GM21529 (cell line): ENCODE measurements at regions not wholly inside any gene's neighbourhood (a gene's known extent, or its start where the extent isn't known, plus 50 kb on each side); places are given as distances from the start of the nearest gene placed in this dataset.
"Not testable (repeated sequence)": the region's sequence is repeated elsewhere in the genome, so short reads cannot be mapped to it uniquely, and the experiment has no call there.

Experiments
- ATAC-seq: cut with Tn5 transposase; IDR thresholded peaks from one replicate; pipeline ENCODE4 v1.9.1; 2021; ENCODE audit not compliant: unreplicated experiment

DNA sequence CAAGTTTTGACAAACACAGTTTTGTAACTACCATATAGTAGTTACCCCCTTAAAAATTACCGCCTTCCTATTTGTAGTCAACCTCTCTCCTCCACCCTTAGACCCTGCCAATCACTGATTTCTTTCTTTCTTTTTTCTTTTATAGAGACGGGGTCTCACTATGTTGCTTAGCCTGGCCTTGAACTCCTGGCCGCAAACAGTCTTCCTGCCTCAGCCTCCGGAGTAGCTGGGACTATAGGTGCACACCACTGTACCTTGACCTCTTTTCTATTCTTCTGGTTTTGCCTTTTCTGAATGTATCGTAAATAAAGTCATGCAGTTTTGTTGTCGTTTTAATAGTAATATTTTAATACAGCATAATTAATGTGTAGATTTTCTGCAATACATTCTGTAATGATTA lies 460.3 kb downstream of the EPM2A start:
- no peak for ATAC-seq

DNA sequence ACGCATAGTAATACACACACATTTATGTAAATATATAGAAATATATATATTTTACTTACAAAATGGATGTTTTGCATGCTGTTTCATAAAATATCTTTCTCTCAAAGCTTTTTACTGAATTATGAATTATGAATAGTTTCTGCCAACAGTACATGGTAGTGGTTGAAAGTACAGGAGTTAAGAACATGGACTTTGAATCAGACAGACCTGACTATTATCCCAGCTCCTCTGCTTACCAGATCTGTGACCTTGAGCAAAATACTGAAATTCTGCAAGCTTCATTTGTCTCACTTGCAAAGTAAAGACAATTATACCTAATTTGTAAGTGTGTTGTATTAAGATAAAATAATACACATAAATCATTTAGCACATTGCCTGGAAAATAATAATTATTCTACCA lies 459.5 kb downstream of the EPM2A start:
- no peak for ATAC-seq

DNA sequence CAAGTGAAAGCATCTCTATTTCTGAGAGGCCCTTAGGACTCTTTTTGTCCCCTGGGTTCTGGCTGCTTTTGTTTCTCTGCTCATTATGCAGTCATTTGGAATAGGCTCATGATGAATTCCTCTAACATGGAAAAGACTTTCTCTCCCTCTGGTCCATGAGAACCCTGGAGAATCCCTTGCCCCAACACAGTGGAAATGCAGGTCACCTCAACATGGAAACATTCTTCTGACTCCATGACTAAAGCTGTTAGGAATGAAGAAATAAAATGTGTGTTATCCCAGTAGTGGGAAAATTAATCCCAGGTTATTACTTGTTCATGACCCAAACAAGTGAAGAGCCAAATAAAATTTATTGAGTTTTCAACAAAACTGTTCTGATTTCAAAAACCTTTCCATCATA lies 458.6 kb downstream of the EPM2A start:
- ATAC-seq = no peak

DNA sequence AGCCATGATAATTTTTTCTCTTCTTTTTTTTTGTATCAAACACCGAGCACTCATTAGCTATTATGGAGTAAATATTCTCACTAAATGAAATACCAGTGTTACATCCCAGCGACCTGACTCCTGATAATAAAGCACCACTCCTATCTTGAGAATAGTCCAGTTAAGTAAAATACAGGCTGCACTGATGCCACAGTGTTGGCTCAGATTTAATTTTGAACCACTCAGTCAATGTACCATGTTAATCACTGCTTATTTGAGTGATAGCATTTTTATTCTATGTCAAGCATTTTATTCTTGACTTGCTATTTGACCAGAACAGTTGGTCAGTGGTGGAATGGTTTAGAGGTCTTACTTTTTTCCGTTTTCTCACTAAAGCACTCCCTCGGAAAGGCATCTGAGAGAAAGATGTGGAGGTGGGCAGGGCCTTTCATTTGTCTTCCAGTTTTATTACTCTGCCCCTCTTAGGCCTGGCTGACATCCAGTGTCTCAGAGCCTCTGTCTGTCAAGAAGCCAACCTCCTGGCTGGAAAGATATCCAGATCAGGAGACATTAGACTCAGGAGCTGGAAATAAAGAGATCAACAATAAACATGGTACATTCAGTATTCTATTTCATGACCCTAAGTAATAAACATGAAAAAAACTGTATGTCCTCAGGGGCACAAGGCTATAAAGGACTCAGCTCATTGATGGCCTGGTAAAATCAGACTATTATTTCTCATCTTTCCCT lies 457.8 kb downstream of the EPM2A start:
- ATAC-seq = no peak

DNA sequence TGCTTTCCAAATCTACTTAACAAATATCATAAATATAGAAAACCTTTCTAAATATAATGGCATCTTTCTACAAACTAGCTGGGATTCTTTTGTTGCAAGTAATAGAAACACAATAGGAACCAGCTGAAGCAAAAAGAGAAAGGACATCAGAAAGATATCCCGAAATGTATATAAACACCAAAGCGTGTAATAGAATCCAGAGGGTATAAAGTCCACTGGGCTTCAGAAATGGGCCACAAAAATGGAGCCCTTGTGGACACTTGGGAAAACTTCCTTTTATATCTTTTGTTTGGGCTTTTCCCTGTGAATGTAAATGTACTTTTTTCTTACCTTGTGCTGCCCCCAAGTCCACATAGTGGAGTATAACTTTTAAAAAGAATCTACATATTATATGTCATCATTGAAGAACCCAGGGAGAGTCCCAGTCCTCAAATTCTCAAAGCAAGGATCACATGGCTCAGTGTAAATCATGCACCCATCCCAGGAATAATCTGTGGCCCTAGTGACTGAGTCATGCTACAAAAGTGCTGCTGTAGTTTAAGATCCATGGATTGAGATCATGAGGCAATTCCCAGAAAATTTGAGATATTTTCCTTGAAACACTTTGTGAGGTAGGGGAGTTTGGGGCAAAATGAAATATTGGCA lies 457.0 kb downstream of the EPM2A start:
- ATAC-seq = no peak

DNA sequence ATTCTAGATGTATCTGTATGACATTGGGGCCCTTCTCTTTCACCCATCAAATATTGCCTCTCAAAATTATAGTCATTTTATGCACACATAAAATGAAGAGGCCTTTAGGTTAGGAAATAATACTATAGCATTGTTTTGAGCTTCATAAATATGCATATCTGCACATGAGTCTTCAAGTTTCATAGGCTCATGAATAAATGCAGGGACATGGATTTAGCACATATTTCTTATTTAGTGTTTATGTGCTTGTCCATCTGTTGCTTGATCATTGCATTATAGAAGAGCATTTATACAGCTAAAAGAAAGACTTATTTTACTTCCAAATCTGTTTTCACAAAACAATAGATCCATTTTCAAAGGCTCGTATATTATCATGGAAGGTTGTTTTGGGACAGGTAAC lies 455.8 kb downstream of the EPM2A start:
- ATAC-seq = no peak

DNA sequence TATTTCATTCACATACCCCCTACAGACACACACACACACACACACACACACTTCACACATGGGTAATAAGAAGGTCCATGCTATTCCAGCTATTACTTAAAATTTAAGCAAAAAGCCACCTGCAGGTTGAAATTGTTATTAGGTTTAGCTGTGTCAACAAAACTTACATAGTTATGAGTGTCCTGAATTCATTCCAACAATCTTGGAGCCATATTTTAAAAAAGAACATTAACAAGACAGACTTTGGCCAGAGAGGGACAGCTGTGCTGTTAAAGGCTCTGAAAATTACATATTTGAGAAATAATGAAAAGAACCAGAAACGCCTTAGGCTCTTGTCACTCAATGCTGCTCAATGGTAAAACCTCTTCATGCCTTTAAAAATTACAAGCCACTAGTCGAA lies 455.3 kb downstream of the EPM2A start:
- ATAC-seq = no peak

DNA sequence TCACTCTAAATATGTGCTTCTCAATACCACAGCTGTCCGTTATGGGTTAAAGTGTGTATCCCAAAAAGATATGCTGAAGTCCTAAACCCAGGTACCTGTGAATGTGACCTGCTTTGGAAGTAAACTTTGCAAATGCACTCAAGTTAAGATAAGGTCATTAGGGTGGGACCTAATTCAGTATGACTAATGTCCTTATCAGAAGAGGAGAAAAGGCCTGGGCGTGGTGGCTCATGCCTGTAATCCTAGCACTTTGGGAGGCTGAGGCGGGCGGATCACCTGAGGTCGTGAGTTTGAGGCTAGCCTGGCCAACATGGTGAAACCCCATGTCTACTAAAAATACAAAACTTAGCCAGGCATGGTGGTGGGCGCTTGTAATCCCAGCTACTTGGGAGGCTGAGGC lies 452.1 kb downstream of the EPM2A start:
- ATAC-seq = not testable (repeated sequence)

DNA sequence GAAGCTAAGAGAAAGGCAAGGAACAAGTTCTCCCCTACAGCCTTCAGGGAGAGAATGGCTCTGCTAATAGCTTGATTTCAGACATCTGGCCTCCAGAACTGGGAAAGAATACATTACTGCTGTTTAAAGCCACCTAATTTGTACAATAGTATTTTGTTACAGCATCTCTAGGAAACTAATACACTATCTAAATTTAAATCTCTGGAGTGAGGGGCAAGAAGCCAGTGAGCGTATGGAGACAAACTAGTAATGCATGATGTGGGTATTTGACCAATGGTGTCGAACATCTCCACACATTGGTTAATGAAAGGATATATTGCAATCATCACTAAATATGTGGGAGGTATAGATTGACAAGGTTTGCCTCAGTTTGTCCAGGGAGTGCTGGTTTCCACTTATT lies 451.5 kb downstream of the EPM2A start:
- ATAC-seq = no peak

DNA sequence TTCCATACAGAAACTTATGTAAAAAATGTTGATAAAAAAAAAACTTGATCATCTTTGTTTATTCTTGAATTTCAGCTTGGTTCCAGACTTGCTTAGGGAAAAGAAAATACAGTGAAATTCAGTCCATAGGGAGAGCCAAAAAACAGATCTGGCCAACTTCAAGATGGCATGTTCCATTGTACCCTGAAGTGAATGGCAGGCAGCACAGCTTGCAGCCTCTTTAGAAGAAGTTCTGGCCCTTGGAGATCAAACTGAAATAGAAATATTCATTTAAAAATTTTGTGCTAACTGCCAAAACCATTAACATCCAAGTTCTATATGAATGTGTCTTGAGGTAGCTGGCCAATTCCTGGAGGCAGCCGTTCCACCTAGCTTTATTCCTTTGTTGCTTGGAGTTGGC lies 448.4 kb downstream of the EPM2A start:
- no peak for ATAC-seq

DNA sequence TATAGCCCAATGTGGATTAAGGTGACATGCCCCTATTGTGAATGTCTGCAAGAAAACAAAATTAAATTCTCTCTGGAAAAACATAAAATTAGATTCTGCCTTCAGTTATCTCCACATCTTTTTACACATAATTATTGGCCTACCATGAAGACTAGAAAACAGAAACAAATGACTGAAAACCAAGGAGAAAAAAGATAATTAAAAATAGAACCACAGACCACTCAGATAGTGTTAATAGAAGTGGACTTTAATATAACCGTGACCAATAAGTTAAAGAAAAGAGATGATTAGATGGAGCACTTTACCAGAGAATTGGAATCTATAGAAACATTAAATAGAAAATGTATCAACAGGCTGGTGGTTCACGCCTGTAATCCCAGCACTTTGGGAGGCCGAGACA lies 445.7 kb downstream of the EPM2A start:
- no peak for ATAC-seq

DNA sequence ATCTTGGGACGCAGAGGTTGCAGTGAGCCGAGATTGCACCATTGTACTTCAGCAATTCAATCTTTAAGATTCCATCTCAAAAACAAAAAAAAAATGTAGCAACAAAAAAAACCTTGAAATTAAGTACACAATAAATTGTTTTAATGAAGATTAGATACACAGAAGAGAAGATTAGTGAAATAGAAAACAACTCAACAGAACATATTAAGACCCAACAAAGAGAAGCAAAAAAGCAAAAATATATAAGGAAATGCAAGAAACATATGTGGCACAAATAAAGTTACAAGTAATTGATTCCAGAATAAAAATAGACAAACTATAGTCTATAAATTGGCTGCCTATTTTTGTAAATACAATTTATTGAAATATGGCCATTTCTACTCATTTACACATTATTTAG lies 445.2 kb downstream of the EPM2A start:
- no peak for ATAC-seq

DNA sequence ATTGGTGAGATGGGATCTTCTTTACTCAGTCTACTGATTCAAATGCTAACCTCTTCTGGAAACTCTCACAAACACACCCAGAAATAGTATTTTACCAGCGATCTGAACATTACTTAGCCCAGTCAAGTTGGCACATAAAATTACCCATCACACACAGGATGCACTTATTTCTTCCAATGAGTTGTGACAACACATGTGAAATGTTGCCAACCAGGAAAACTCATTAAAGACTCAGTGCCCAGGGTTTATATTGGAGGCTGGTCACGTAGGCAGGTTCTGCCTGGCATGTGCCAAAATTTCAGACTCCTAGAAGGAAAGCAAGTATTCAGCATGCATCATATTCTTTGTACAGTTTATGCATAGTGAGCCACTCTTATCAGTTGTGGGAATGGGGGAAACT lies 443.3 kb downstream of the EPM2A start:
- ATAC-seq = no peak

DNA sequence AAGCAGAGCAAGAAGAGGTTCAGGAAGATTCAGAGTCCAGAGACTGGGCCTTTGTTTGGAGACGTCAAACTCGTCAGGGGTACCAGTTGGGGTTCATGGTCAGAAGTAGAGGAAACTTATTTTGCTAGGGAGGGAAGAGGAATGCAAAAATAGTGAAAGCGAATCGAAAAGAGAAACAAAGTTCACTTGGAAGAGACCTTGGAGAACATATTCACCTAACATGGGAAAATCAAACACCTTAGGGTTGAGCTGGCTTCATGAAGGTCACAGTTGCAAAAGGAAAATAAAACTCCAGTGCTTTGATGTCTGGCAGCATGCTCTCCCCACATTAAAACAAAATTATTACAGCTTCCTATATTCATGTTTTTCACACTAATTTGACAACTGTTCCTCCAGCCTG lies 440.4 kb downstream of the EPM2A start:
- no peak for ATAC-seq

DNA sequence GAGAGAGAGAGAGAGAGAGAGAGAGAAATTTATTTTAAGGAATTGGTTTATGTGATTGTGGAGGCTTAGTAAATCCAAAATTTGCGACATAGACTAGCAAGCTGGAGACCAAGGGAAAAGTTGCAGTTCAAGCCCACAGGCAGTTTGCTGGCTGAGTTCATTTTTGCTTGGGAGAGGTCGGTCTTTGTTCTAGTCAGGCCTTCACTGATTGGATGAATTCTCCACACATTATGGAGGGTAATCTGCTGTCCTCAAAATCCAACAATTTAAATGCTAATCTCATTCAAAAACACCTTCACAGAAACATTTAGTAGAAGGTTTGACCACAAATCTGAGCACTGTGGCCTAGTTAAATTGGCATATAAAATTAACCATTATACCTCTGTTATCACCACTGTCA lies 439.6 kb downstream of the EPM2A start:
- no peak for ATAC-seq

DNA sequence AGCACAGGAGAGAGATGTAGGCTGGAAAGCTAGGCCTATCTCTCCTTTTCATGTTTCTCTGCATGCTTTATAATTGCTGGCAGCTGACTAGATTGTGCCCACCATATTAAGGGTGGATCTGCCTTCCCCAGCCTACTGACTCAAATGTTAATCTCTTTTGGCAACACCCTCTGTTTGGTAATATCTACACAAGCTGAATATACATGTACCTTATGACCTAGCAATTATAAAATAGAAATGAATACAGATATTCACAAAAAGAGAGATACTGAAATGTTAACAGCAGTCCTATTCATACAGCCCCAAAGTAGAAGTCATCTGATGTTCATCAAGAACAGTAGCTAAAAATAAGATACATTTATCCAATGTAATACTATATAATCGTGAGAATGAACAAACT lies 429.6 kb downstream of the EPM2A start:
- ATAC-seq = no peak

DNA sequence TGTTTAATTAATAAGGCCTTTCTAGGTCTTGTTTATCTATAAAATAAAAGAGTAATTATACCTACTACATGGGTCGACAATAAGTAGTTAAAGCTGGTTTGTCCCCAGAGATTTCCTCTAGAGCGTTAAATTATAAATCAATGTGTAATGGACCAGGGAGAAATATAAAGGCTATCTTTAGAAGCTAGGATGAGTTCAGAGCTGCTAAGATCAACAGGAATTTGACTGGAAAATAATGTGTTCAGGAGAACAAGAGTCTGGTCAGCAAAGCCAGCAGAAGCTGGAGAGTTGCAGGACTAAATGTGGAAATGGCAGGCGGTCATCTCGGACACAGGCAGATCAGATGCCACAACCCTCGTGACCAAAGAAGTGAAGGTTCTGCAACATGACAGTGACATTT lies 428.8 kb downstream of the EPM2A start:
- ATAC-seq = no peak

DNA sequence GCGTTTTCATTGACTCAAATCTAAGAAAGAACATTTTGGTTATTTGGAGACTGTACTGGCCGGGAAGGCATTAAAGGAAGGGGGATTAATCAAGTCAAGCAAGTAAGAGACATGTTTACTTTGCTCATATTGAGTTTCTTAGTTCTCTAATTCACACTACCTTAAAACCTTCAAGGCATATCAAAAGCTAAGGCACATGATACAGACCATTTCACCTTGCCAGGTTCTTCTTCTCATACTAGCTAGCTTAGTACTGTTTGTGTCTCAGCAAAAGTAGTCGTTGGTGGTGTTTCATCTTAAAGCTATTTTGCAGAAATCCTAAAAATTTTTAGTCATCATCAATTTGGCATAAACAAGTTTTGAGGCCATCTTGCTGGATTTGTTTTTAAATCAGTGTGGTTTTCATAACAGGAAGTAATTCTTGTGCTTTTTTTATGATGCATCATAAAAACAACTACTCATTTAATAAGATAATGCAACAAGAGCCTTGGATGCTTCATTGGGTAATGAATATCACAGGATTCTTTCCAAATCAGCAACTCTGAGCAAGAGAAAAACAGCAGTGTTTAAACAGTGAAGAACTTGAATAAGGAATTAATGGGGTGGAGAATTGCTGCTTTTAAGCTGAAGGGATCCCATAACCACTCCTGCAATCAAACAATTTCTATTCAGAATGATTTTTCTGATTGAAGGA lies 425.3 kb downstream of the EPM2A start:
- ATAC-seq = no peak

DNA sequence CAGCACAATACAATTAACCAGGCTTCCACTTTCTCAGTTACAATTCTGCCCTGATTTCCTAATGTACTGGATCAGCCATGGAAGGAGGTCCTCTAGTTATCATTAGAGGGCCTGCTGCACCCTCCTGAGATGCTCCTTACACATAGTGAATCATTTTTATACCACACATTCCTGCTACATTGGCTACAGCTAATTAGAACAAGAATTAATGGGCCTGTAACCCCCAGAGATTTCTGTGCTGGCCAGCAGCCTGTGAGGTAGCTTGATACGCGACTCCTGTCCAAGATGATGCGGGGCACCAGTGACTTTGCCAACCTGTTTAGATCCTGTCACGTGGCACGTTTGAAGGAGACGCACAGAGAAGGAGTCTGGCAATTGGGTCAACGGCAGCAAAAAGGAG lies 422.8 kb downstream of the EPM2A start:
- no peak for ATAC-seq

DNA sequence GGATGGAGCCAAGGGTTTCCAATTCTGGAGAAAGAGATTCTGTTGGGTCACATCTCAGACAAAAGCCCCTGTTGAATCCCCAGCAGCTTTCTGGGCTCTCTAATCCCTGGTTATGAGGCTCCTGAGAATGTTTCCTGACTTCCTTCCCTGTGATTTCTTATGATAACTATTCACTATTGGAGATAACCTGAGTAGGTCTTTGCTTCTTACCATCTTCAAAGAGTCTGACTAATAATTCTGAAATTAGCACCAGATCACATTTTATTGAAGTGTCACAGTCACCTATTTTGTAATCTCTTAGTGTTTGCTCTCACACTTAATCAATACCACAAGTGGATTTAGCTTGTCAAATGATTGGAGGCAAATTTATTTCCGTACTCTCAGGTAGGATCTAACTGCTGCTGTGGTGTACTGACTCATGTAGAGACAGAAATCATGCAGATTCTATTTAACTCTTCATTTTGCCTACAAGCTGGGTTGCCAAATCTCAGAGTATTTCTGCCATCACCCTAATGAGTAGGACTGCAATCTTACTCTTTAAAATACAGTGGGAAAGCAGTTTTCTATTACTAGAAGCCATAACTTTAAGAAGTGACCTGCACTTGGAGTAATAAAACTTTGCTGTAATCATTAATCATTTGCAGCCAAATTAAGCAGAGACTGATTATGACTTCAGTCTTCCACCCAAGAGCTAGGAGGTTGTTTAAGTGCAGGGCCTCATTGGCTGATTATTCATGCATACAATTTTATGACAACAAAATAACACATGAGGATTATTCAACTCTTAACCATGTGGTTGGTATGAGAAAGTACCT lies 422.1 kb downstream of the EPM2A start:
- no peak for ATAC-seq

DNA sequence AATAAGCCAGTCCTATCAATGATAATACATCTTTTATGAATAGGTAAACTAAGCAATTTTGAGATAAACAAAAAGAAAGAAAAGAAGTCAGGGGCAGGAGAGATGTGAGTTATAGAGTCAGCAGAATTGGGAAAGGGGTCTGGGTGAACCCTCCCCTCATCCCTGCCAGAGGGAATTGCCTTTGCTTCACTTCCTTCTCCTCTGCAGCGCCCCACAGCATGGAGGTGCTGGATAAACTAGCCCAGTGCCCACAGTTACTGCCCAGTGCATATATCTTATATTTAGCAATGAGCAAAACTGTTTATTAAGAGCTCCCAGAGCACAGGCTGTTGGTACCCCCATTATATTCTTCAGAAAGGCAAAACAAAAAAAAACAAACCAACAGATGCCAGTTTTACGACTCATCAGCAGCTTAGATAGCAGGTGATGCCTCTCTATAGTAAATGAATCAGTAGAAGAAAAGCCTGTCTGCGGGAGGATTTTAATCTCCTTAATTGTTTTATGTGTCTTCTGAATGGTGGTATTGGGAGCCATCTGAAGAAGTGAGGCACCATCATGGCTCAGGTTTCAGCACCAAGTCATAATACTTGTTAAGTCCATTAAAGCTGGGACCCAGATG lies 419.2 kb downstream of the EPM2A start:
- no peak for ATAC-seq
